Mesothelial cell of epicardium (in vitro differentiated cells): ENCODE measurements at regions not wholly inside any gene's neighbourhood (a gene's known extent, or its start where the extent isn't known, plus 50 kb on each side); places are given as distances from the start of the nearest gene placed in this dataset.
"Not testable (repeated sequence)": the region's sequence is repeated elsewhere in the genome, so short reads cannot be mapped to it uniquely, and the experiment has no call there.

ENCODE experiments used
- DNase-seq, 2 experiments: peaks; one replicate each; pipeline ENCODE4 v3.0.0; 2021; ENCODE audit warnings: low spot score in 2 of 2; ENCODE audit not compliant: unreplicated experiment in 2 of 2
- H3K27ac Mint-ChIP-seq: 2 replicates; pipeline ENCODE4 v1.8.0; 2021; ENCODE audit warnings: mixed read lengths
- H3K27me3 Mint-ChIP-seq: 2 replicates; pipeline ENCODE4 v1.8.0; 2021; ENCODE audit warnings: low read depth, mixed read lengths
- H3K36me3 Mint-ChIP-seq: 2 replicates; pipeline ENCODE4 v1.8.0; 2021; ENCODE audit warnings: mixed read lengths
- H3K4me1 Mint-ChIP-seq: 2 replicates; pipeline ENCODE4 v1.8.0; 2021; ENCODE audit warnings: mixed read lengths
- H3K4me3 Mint-ChIP-seq: 2 replicates; pipeline ENCODE4 v1.8.0; 2021; ENCODE audit warnings: mild to moderate bottlenecking, moderate library complexity, mixed read lengths
- H3K9me3 Mint-ChIP-seq: 2 replicates; pipeline ENCODE4 v1.8.0; 2021; ENCODE audit warnings: mixed read lengths
- CTCF ChIP-seq: fragments of 200-600 bp; sonication (generic); IDR thresholded peaks from one replicate; pipeline ENCODE4 v1.5.0; 2021; ENCODE audit warnings: antibody characterized with exemption; ENCODE audit not compliant: unreplicated experiment

GRCh38 chr12:37441371-37441770 lies 875.2 kb upstream of the ALG10B start:
- not testable (repeated sequence) for H3K4me3 Mint-ChIP-seq

GRCh38 chr12:37455646-37456045 lies 860.9 kb upstream of the ALG10B start:
- peaks cover 58% of the 10 kb centered on the region for H3K9me3 Mint-ChIP-seq
- not testable (repeated sequence) for H3K27ac Mint-ChIP-seq, H3K36me3 Mint-ChIP-seq, H3K27me3 Mint-ChIP-seq, H3K4me1 Mint-ChIP-seq, H3K4me3 Mint-ChIP-seq, DNase-seq

More at GRCh38 chr12:37441371-37441770, 875.2 kb upstream of the ALG10B start:
- H3K36me3 Mint-ChIP-seq, H3K27me3 Mint-ChIP-seq, H3K4me1 Mint-ChIP-seq, DNase-seq, H3K27ac Mint-ChIP-seq: not testable (repeated sequence)
- H3K9me3 Mint-ChIP-seq, result peaks cover 65% of the 10 kb centered on the region

GRCh38 chr12:37497939-37498338 lies 818.6 kb upstream of the ALG10B start:
- DNase-seq, H3K27ac Mint-ChIP-seq, H3K4me1 Mint-ChIP-seq, H3K27me3 Mint-ChIP-seq, H3K36me3 Mint-ChIP-seq, H3K4me3 Mint-ChIP-seq: not testable (repeated sequence)
- peaks cover 31% of the 10 kb centered on the region for H3K9me3 Mint-ChIP-seq

- not testable (repeated sequence) for H3K27me3 Mint-ChIP-seq
Observed at GRCh38 chr12:37510256-37510655, 806.3 kb upstream of the ALG10B start.

GRCh38 chr12:37540581-37540980 lies 776.0 kb upstream of the ALG10B start:
- not testable (repeated sequence) for H3K4me1 Mint-ChIP-seq, H3K27me3 Mint-ChIP-seq, H3K27ac Mint-ChIP-seq, H3K36me3 Mint-ChIP-seq, DNase-seq, H3K4me3 Mint-ChIP-seq
- H3K9me3 Mint-ChIP-seq, result peaks cover 49% of the 10 kb centered on the region

More at GRCh38 chr12:37510256-37510655, 806.3 kb upstream of the ALG10B start:
- H3K4me3 Mint-ChIP-seq, H3K4me1 Mint-ChIP-seq, H3K36me3 Mint-ChIP-seq, H3K27ac Mint-ChIP-seq, DNase-seq: not testable (repeated sequence)
- H3K9me3 Mint-ChIP-seq, result peaks cover 35% of the 10 kb centered on the region

GRCh38 chr12:37541356-37541755 lies 775.2 kb upstream of the ALG10B start:
- Mint-ChIP-seq H3K27ac (no peak overlapping the region), H3K36me3 (peaks cover 2% of the 10 kb centered on the region), H3K27me3 (no peaks in the 10 kb centered on the region), H3K4me3 (no peak overlapping the region), H3K4me1 (no peaks in the 10 kb centered on the region), H3K9me3 (peaks cover 51% of the 10 kb centered on the region)
- TF ChIP-seq CTCF, result no peak
- DNase-seq, result no peak

GRCh38 chr12:37543131-37543965 lies 773.2 kb upstream of the ALG10B start:
- Mint-ChIP-seq H3K27ac (no peak overlapping the region), H3K4me1 (no peaks in the 10 kb centered on the region), H3K4me3 (no peak overlapping the region), H3K36me3 (peaks cover 2% of the 10 kb centered on the region), H3K9me3 (peaks cover 53% of the 10 kb centered on the region), H3K27me3 (no peaks in the 10 kb centered on the region)
- no peak for TF ChIP-seq CTCF
- DNase-seq, result no peak

- Mint-ChIP-seq H3K27ac (no peak overlapping the region), H3K9me3 (peaks cover 57% of the 10 kb centered on the region), H3K4me3 (no peak overlapping the region), H3K4me1 (no peaks in the 10 kb centered on the region), H3K27me3 (no peaks in the 10 kb centered on the region), H3K36me3 (peaks cover 4% of the 10 kb centered on the region)
- TF ChIP-seq CTCF, result no peak
- DNase-seq, result no peak
Observed at GRCh38 chr12:37543966-37544668, 772.5 kb upstream of the ALG10B start.

- H3K27ac Mint-ChIP-seq, H3K4me3 Mint-ChIP-seq, H3K36me3 Mint-ChIP-seq, H3K27me3 Mint-ChIP-seq, DNase-seq, H3K4me1 Mint-ChIP-seq: not testable (repeated sequence)
- H3K9me3 Mint-ChIP-seq, result peaks cover 51% of the 10 kb centered on the region
Observed at GRCh38 chr12:37544669-37545330, 771.8 kb upstream of the ALG10B start.
